ENCODE measurements at regions not wholly inside any gene's neighbourhood (a gene's known extent, or its start where the extent isn't known, plus 50 kb on each side); places are given as distances from the start of the nearest gene placed in this dataset.

- no peak for TF ChIP-seq CTCF (tag by site-specific recombination; IDR thresholded peaks at IDR 0.05)
- TF ChIP-seq ZBTB11 (tag by site-specific recombination; conservative IDR thresholded peaks at IDR 0.05; ENCODE audit: low read depth): no peak
- no peak for TF ChIP-seq RBAK (tag by site-specific recombination; IDR thresholded peaks at IDR 0.05)
- no peak for TF ChIP-seq REST (tag by site-specific recombination; IDR thresholded peaks at IDR 0.05)
- no peak for TF ChIP-seq KLF17 (tag by site-specific recombination; IDR thresholded peaks at IDR 0.05)
Observed at GRCh38 chr3:174776636-174777035, 82.5 kb upstream of the NAALADL2 start.

Data from HEK293 (cell line).